ENCODE measurements at regions not wholly inside any gene's neighbourhood (a gene's known extent, or its start where the extent isn't known, plus 50 kb on each side); places are given as distances from the start of the nearest gene placed in this dataset.

GRCh38 chr2:47725808-47726207 is 57.1 kb upstream of the MSH6 start:
- TF ChIP-seq ZNF70 (CRISPR knock-in tag; IDR thresholded peaks at IDR 0.05) (no peak), TSHZ2 (CRISPR knock-in tag; IDR thresholded peaks at IDR 0.05) (no peak), ZNF8 (CRISPR knock-in tag; IDR thresholded peaks at IDR 0.05) (no peak), POU6F1 (CRISPR knock-in tag; IDR thresholded peaks at IDR 0.05; ENCODE audit: borderline replicate concordance, low read depth) (no peak)

GRCh38 chr2:47724221-47724981 is 58.5 kb upstream of the MSH6 start:
- TF ChIP-seq CSRNP3 (CRISPR knock-in tag; IDR thresholded peaks at IDR 0.05) (no peak), OSR1 (CRISPR knock-in tag; IDR thresholded peaks at IDR 0.05) (no peak), CREB5 (CRISPR knock-in tag; IDR thresholded peaks at IDR 0.05; ENCODE audit: low read depth) (no peak), BACH2 (CRISPR knock-in tag; IDR thresholded peaks at IDR 0.05; ENCODE audit: borderline replicate concordance) (no peak), ARNTL (CRISPR knock-in tag; IDR thresholded peaks at IDR 0.05; ENCODE audit: borderline replicate concordance, low read depth) (no peak), ZNF565 (CRISPR knock-in tag; conservative IDR thresholded peaks at IDR 0.05; ENCODE audit: low read depth) (no peak), ZFP3 (CRISPR knock-in tag; IDR thresholded peaks at IDR 0.05) (no peak), PATZ1 (CRISPR knock-in tag; IDR thresholded peaks at IDR 0.05; ENCODE audit: borderline replicate concordance) (no peak), POU6F1 (CRISPR knock-in tag; IDR thresholded peaks at IDR 0.05; ENCODE audit: borderline replicate concordance, low read depth) (no peak), RARB (CRISPR knock-in tag; IDR thresholded peaks at IDR 0.05) (no peak), ESRRG (CRISPR knock-in tag; IDR thresholded peaks at IDR 0.05) (no peak), TSHZ2 (CRISPR knock-in tag; IDR thresholded peaks at IDR 0.05) (no peak), TCF4 (CRISPR knock-in tag; IDR thresholded peaks at IDR 0.05; ENCODE audit: borderline replicate concordance) (no peak), ISL1 (CRISPR knock-in tag; IDR thresholded peaks at IDR 0.05) (no peak), ZNF70 (CRISPR knock-in tag; IDR thresholded peaks at IDR 0.05) (no peak), GLIS3 (CRISPR knock-in tag; IDR thresholded peaks at IDR 0.05) (no peak), SNAI2 (CRISPR knock-in tag; IDR thresholded peaks at IDR 0.05) (no peak), ZNF8 (CRISPR knock-in tag; IDR thresholded peaks at IDR 0.05) (no peak), PPARA (CRISPR knock-in tag; IDR thresholded peaks at IDR 0.05; ENCODE audit: borderline replicate concordance) (no peak), ZC3H10 (CRISPR knock-in tag; IDR thresholded peaks at IDR 0.05) (no peak)
- no peak for ATAC-seq

More at GRCh38 chr2:47725808-47726207, 57.1 kb upstream of the MSH6 start:
- no peak for ATAC-seq
